Immature natural killer cell (primary cell): ENCODE measurements at regions not wholly inside any gene's neighbourhood (a gene's known extent, or its start where the extent isn't known, plus 50 kb on each side); places are given as distances from the start of the nearest gene placed in this dataset.

ENCODE experiments used
- DNase-seq, 3 donors: peaks; one replicate each; pipeline ENCODE4 v3.0.0; 2022; ENCODE audit warnings: mixed read lengths in 1 of 3
- H3K27ac Mint-ChIP-seq, 6 donors: one replicate each; pipeline ENCODE4 v1.8.0; 2020; ENCODE audit warnings: mixed read lengths in 6 of 6, mild to moderate bottlenecking in 5 of 6, inconsistent platforms in 4 of 6, moderate library complexity in 3 of 6
- H3K27me3 Mint-ChIP-seq, 3 donors: one replicate each; pipeline ENCODE4 v1.8.0; 2020 to 2021; ENCODE audit warnings: low read depth in 3 of 3, mild to moderate bottlenecking in 3 of 3, mixed read lengths in 3 of 3, moderate library complexity in 3 of 3, inconsistent platforms in 1 of 3
- H3K36me3 Mint-ChIP-seq, 3 donors: one replicate each; pipeline ENCODE4 v1.8.0; 2020; ENCODE audit warnings: mixed read lengths in 3 of 3, inconsistent platforms in 2 of 3, mild to moderate bottlenecking in 2 of 3
- H3K4me1 Mint-ChIP-seq, 2 donors: one replicate each; pipeline ENCODE4 v1.8.0; 2020; ENCODE audit warnings: inconsistent platforms in 2 of 2, mild to moderate bottlenecking in 2 of 2, mixed read lengths in 2 of 2, moderate library complexity in 1 of 2
- H3K4me3 Mint-ChIP-seq, 5 donors: one replicate each; pipeline ENCODE4 v1.8.0; 2020; ENCODE audit warnings: mild to moderate bottlenecking in 5 of 5, mixed read lengths in 5 of 5, inconsistent platforms in 3 of 5, moderate library complexity in 3 of 5
- H3K9me3 Mint-ChIP-seq, 6 donors: one replicate each; pipeline ENCODE4 v1.8.0; 2020; ENCODE audit warnings: mild to moderate bottlenecking in 6 of 6, mixed read lengths in 6 of 6, inconsistent platforms in 4 of 6, moderate library complexity in 3 of 6

DNA sequence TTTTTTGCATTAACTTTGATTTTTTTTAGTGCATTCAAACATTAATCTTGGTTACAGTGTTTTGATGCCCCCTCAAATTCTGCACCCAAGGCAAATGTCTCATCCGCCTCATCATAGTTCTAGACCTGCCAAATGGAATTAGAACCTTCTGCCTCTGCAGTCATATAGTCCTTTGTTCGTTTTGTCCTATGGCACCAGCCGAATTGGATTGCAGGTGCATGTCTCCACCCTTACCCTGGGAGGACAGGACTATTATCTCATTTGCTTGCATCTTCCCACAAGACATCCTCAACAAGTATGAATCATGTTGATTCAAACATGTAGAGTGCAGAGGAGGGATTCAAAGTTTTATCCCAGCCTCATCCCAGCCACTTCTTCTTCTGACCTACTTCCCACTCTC, 579.1 kb downstream of the VRK1 start:
- Mint-ChIP-seq H3K4me1 (peaks cover 77 to 81% of the 10 kb centered on the region in 2 donors), H3K27ac (peak overlapping the region; percentile 0 to 97 (median 34)), H3K9me3 (peaks cover 0 to 9% (median 3%) of the 10 kb centered on the region in 6 donors), H3K36me3 (peaks cover 0 to 11% (median 5%) of the 10 kb centered on the region in 3 donors), H3K27me3 (peaks cover 0 to 3% (median 2%) of the 10 kb centered on the region in 3 donors), H3K4me3 (peak overlapping the region in 3 of 5 donors; percentile 0 to 31 (median 24))
- DNase-seq: no peak

DNA sequence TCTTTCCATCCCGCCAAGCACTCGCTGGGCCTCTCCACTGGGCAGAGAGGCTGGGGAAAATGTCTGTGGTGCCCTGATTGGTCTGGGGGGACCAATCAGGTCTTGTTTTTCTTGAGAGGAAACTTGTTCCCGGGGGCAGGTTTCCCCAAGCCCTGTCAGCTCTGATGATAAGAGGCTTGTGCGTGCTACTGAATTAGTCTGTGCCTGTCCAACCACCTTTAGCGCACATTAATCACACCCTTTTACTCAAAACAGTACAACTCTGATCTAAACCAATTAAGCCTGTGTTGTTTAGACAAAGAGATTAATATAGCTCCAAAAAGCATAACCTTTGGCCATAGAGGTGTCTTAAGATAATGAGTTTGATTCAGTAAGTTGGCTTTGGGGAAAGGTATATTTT, 580.4 kb downstream of the VRK1 start:
- Mint-ChIP-seq H3K27ac (peak overlapping the region; percentile 88 to 99 (median 96)), H3K36me3 (peaks cover 0 to 17% (median 5%) of the 10 kb centered on the region in 3 donors), H3K9me3 (peaks cover 7 to 15% (median 9%) of the 10 kb centered on the region in 6 donors), H3K27me3 (peaks cover 0 to 3% (median 2%) of the 10 kb centered on the region in 3 donors), H3K4me3 (peak overlapping the region in 4 of 5 donors; percentile 40 to 87 (median 73)), H3K4me1 (peaks cover 87 to 93% of the 10 kb centered on the region in 2 donors)
- no peak for DNase-seq

DNA sequence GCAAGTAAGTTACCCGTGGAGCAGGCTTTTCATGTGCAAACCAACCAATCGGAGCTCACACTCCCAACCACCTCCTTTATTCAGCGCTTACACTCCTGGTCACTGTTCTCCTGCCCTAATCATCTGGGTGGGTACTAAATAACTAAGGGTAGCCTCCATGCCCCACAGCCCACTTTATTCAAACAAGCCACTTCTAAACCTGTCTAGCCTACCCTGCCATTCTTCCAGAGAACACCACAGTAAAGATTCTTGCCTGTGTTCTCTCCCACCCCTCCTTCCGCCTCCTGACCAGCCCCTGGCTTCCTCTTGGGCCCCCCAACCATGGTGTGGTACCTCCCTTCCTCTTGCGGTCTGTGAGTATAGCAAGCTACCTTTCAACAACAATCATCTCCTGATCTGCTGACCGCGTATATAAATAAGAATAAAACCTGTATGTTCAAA, 581.9 kb downstream of the VRK1 start:
- peaks cover 0 to 17% (median 5%) of the 10 kb centered on the region in 3 donors for H3K36me3 Mint-ChIP-seq
- peak; percentile 78 to 81 (median 81) for DNase-seq
- peaks cover 7 to 15% (median 9%) of the 10 kb centered on the region in 6 donors for H3K9me3 Mint-ChIP-seq
- peak overlapping the region; percentile 73 to 89 (median 82) for H3K4me3 Mint-ChIP-seq
- peaks cover 79 to 86% of the 10 kb centered on the region in 2 donors for H3K4me1 Mint-ChIP-seq
- H3K27me3 Mint-ChIP-seq: peaks cover 0 to 3% (median 2%) of the 10 kb centered on the region in 3 donors
- H3K27ac Mint-ChIP-seq: peak overlapping the region; percentile 88 to 99 (median 96)

DNA sequence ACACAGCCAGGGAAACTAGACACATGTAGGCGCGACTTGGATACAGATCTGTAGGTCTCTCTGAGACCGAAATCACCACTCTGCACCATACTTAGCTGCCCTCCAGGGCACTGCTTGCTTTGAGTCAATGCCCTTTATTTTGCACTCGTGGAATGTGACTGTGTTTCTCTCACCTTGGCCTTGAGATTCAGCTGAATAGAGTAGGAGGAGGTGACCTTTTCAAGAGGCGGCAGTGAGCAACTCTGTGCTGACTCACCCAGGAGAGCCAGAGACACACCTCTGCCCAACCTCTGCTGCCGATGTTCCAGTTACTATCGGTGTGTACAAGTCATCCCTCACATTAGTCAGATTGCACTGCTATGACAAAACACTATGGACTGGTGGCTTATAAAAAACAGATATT, 583.4 kb downstream of the VRK1 start:
- H3K9me3 Mint-ChIP-seq: peaks cover 7 to 15% (median 9%) of the 10 kb centered on the region in 6 donors
- peak overlapping the region; percentile 73 to 89 (median 82) for H3K4me3 Mint-ChIP-seq
- peaks cover 0 to 3% (median 2%) of the 10 kb centered on the region in 3 donors for H3K27me3 Mint-ChIP-seq
- H3K36me3 Mint-ChIP-seq: peaks cover 4 to 20% (median 6%) of the 10 kb centered on the region in 3 donors
- DNase-seq: peak in 1 of 3 donors; percentile 25
- H3K27ac Mint-ChIP-seq: peak overlapping the region; percentile 88 to 99 (median 96)
- peaks cover 68 to 77% of the 10 kb centered on the region in 2 donors for H3K4me1 Mint-ChIP-seq

DNA sequence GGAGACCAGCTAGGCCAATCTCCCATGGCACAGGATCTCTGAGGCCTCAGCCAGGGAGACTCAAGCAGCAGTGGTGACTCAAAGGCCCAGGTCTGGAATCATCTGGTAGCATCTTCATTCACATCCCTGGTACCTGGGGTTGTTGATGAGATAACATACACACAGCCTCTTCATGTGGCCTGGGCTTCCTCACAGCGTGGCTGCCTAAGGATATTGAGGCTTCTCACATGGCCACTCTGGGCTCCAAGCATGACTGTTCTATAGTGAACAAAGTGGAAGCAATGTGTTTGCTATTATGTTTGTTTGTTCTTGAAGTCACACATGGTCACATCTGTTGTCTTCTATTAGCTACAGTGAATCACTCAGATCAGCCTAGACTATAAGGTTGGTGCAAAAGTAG, 584.1 kb downstream of the VRK1 start:
- Mint-ChIP-seq H3K27ac (peak overlapping the region; percentile 25 to 99 (median 96)), H3K4me1 (peaks cover 61 to 70% of the 10 kb centered on the region in 2 donors), H3K4me3 (peak overlapping the region; percentile 41 to 87 (median 80)), H3K27me3 (peaks cover 0 to 3% (median 2%) of the 10 kb centered on the region in 3 donors), H3K9me3 (peaks cover 7 to 15% (median 9%) of the 10 kb centered on the region in 6 donors), H3K36me3 (peaks cover 7 to 22% (median 9%) of the 10 kb centered on the region in 3 donors)
- no peak for DNase-seq

DNA sequence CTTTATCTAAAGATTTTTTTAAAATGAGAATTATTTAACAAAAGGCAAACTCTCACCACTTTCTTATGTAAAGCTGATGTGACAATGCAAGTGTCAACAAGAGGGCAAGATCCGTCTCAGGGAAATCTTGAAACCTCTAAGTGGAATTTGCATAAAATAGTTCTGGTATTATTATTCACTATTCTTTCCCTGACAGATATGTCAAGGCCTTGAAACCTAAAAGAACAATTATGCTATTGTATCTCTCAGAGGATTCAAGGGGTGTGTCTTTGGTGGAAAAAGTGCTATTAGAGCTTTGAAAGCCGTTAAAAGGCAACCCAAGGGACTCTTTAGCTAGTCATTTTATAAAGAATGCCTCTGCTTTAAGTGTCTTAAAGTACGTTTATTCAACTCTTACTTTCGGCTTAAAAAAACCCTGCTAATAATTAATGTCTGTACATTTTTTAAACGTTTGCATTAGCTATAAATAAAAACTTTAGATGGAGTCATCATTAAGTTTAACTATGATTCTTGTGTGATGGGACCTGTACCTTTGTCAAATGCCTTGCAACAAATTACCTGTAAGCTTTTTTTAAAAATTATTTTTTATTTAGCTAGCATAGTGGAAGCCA, 585.5 kb downstream of the VRK1 start:
- Mint-ChIP-seq H3K36me3 (peaks cover 5 to 19% (median 7%) of the 10 kb centered on the region in 3 donors), H3K27ac (no peak overlapping the region), H3K4me1 (peaks cover 55 to 56% of the 10 kb centered on the region in 2 donors), H3K9me3 (peaks cover 7 to 15% (median 9%) of the 10 kb centered on the region in 6 donors), H3K27me3 (peaks cover 0 to 3% (median 0%) of the 10 kb centered on the region in 3 donors), H3K4me3 (no peak overlapping the region)
- DNase-seq: no peak

DNA sequence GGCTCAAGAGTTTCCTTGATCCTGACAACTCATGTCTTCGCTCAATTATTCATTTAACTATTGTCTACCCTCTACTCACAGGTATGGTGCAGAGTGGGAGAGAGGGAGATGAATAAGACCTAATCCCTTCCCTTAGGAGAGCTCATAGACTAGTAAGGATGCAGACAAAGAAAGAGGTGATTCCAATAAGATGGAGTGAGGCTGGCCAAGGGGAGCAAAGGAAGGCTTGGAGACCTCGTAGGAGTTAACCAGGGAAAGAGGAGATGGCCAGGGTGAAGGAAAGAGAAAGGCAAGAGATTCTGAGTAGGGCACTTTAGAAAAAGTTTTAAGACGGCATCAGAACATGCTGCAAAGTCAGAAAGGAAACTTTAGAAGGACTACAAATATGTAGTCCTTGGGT, 588.5 kb downstream of the VRK1 start:
- peak overlapping the region in 1 of 6 donors; percentile 42 for H3K27ac Mint-ChIP-seq
- H3K4me3 Mint-ChIP-seq: no peak overlapping the region
- H3K9me3 Mint-ChIP-seq: peaks cover 7 to 15% (median 8%) of the 10 kb centered on the region in 6 donors
- H3K27me3 Mint-ChIP-seq: no peaks in the 10 kb centered on the region
- H3K4me1 Mint-ChIP-seq: peaks cover 36 to 40% of the 10 kb centered on the region in 2 donors
- peaks cover 5 to 19% (median 7%) of the 10 kb centered on the region in 3 donors for H3K36me3 Mint-ChIP-seq
- DNase-seq: no peak

DNA sequence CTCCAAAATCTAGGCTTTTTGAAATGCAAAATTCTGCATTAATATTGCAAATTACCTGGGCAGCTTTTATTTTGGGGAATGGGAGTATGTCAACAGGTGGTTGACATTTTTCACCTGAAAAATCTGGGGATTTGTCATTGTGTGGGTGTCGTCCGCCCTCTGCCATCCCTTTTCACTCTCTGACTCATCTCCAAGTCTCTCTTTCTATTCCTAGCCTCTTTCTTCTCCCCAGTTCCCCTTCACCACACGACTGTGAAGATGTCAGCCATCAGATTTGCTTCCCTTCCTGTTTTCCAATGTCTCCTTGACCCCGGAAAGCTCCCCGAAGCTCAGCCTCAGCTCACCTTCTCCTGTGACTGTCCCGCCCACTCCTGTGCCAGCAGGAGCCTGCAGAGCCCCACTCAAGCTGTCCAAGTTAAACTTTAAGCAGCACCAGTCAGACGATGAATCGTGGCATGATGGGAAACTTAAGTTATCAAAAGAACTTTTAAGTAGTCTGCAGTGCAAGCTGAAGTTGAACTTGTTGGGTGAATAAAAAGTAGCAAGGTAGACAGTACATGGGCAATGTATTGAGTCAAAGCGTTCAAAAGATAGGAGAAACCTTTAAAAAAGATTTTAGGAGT, 590.2 kb downstream of the VRK1 start:
- Mint-ChIP-seq H3K27ac (peak overlapping the region in 1 of 6 donors; percentile 58), H3K4me3 (no peak overlapping the region), H3K9me3 (no peaks in the 10 kb centered on the region), H3K36me3 (peaks cover 7 to 12% (median 10%) of the 10 kb centered on the region in 3 donors), H3K4me1 (peaks cover 27 to 32% of the 10 kb centered on the region in 2 donors), H3K27me3 (no peaks in the 10 kb centered on the region)
- DNase-seq: no peak

DNA sequence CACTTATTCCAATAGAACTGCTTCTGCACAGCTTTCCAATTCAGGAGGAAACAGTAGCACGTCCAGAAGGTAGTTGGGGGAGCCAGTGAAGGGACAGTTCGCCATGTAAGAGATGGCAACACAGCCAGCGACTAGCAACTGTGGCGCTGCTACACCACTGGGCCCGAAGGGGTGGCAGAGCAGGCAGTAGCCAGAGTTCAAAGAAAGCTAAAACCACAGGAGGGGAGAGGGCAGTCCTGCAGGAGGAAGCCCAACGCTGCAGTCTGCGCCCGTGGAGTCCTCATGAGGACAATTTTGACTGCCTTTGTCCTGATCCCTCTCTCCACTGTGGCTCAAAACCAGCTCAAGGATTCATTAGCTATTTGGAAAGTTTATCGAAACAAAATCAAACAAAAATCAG, 591.2 kb downstream of the VRK1 start:
- peaks cover 7 to 12% (median 10%) of the 10 kb centered on the region in 3 donors for H3K36me3 Mint-ChIP-seq
- H3K27ac Mint-ChIP-seq: peak overlapping the region in 2 of 6 donors; percentile 30 to 43
- no peaks in the 10 kb centered on the region for H3K9me3 Mint-ChIP-seq
- no peaks in the 10 kb centered on the region for H3K27me3 Mint-ChIP-seq
- DNase-seq: no peak
- H3K4me1 Mint-ChIP-seq: peaks cover 34 to 42% of the 10 kb centered on the region in 2 donors
- no peak overlapping the region for H3K4me3 Mint-ChIP-seq

DNA sequence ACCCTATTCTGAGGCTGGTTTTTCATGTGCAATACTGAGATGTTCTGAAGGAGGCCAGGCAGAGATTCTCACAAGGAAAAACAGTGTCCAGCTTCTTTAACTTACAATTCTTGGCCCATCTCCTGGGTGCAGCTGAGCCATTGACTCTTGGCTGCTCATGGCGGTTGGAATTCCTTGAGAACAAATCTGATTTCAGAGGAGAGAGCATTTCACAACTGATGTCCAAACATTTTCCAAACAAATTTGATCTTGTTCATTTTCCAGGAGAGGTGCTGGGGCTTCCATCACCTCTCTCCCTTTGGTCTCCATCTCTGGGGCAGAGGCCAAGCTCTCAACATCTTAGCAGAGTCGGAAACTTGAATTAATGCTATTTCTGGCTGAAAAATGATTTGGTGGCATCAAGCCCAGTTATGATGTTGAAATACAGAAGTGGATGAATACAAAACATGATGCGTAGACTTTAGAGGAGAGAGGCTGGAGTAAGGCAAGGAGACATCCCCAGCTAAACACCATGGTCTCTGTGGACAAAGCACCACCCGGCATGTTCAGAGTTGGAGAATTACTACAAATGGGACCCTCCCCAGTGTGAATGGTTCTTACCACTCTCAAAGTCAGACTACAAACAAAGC, 593.0 kb downstream of the VRK1 start:
- peak overlapping the region in 2 of 6 donors; percentile 13 to 36 for H3K27ac Mint-ChIP-seq
- peaks cover 4 to 10% (median 8%) of the 10 kb centered on the region in 3 donors for H3K36me3 Mint-ChIP-seq

DNA sequence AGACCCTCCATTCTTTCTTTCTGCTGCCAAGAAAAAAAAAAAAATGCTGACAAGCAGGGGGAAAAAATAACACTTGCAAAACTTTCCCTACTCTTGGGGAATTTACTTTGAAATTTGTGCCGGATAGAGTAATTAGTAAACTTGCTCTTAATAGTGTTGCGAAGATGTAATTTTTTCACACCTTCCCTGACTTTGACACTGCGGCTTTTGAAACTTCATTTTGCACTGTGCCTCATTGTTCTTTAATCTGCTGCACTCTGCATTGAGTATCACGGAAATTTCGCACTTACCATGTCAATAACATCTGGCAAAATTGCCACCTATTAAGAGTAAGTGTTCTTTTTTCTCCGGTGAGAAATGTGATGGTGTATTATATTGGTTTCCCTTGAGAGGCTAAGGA, 596.1 kb downstream of the VRK1 start:
- H3K4me3 Mint-ChIP-seq: peak overlapping the region; percentile 30 to 76 (median 56)
- peak overlapping the region; percentile 76 to 90 (median 80) for H3K27ac Mint-ChIP-seq
- peak; percentile 57 to 66 (median 62) for DNase-seq
- H3K36me3 Mint-ChIP-seq: peaks cover 0 to 9% (median 4%) of the 10 kb centered on the region in 3 donors
- peaks cover 0 to 4% (median 1%) of the 10 kb centered on the region in 3 donors for H3K27me3 Mint-ChIP-seq
- H3K9me3 Mint-ChIP-seq: peaks cover 0 to 1% (median 0%) of the 10 kb centered on the region in 6 donors
- H3K4me1 Mint-ChIP-seq: peaks cover 42 to 61% of the 10 kb centered on the region in 2 donors

More for the DNA sequence above, 593.0 kb downstream of the VRK1 start:
- Mint-ChIP-seq H3K4me1 (peaks cover 37 to 57% of the 10 kb centered on the region in 2 donors), H3K27me3 (no peaks in the 10 kb centered on the region), H3K4me3 (no peak overlapping the region), H3K9me3 (no peaks in the 10 kb centered on the region)
- no peak for DNase-seq

DNA sequence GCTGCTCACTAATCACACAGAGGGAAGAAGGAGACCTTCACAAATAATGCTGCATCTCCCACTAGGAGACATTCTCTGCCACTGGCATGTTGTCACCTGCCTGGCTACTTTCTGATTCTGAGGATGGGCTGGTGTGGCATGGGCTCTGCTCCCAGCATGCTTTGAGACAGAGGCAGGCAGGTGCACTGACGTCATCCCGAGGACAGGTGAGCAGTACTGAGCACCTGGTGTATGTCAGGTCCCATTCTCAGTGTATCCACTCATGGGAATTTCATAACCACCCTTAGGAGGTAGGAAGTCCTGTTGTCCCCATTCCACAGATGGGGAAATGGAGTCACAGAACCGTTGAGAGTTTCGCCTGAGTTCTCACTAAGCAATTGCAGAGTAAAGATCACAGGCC, 597.9 kb downstream of the VRK1 start:
- Mint-ChIP-seq H3K27me3 (peaks cover 0 to 4% (median 3%) of the 10 kb centered on the region in 3 donors), H3K4me3 (no peak overlapping the region), H3K9me3 (peaks cover 0 to 1% (median 0%) of the 10 kb centered on the region in 6 donors), H3K36me3 (peaks cover 4 to 19% (median 6%) of the 10 kb centered on the region in 3 donors), H3K27ac (peak overlapping the region; percentile 18 to 88 (median 68)), H3K4me1 (peaks cover 42 to 50% of the 10 kb centered on the region in 2 donors)
- no peak for DNase-seq

DNA sequence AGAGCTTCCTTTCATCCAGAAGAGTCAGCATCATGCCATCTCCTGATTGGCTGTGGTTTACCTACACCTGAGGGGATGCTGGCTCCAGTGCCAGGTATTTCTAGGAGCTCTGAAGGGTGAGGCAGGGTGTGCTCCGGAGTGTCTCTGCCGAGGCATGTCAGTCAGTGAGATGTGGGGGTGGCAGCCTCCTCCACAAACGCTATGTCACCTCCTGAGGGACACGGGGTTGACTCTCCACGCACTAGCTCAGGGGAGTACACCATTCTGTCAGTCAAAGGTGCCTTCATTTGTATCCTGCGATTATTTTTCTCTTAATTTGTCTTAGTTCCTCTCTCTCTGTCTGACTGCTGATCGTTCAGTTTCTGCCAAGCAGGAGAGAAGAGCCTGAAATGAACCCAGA, 604.5 kb downstream of the VRK1 start:
- Mint-ChIP-seq H3K4me3 (no peak overlapping the region), H3K36me3 (peaks cover 3 to 20% (median 6%) of the 10 kb centered on the region in 3 donors), H3K27me3 (peaks cover 0 to 5% (median 4%) of the 10 kb centered on the region in 3 donors), H3K27ac (no peak overlapping the region), H3K9me3 (peaks cover 0 to 1% (median 0%) of the 10 kb centered on the region in 6 donors), H3K4me1 (peaks cover 5 to 18% of the 10 kb centered on the region in 2 donors)
- DNase-seq: no peak
